ENCODE measurements at regions not wholly inside any gene's neighbourhood (a gene's known extent, or its start where the extent isn't known, plus 50 kb on each side); places are given as distances from the start of the nearest gene placed in this dataset.

DNA sequence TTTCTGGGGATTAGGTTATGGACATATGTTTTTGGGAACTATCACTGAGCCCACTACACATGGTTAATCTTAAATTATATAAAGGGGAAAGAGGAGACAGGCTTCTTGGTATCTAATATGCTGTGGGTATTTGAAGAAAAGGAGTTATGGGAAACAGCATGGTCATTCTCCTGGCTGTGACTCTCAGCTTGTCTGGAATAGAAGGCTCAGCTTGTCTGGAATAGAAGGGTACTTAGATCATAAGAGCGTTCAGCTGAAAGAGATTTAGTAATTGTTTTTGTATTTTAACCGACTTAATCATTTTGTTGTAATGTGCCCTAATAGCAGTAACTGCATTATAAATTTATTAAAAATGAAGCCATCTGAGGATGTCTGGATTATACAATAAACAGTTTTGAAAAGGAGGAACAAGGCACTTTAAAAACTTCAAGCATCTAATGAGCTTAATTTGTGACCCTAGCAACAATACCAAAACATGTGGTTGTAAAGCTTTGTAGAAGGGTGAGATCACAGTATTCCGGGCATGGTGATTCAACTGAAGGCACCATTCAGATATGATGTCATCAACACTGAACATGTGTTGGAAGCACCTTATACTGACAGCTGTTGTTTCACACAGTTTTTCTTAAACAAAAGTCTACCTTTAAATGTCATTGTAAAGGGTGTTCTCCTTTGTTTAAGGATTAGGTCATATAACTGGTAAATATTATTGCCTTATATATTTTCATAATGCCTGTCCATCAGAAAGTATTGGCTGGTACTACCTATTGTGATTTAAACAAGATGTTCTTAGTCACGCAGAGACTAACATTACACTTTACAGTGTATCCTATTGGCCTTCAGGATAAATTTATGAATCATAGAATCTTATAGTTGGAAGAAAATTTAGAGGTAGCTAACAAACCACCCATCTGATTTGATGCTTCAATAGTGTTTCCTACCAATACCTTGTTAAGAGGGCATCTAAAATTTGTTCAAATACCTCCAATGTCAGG lies 2174.1 kb upstream of the WWC1 start:
- no peak for TF ChIP-seq IRF4 (IDR thresholded peaks at IDR 0.05; ENCODE audit: low read depth, low read length)
- TF ChIP-seq, protein P1, sequence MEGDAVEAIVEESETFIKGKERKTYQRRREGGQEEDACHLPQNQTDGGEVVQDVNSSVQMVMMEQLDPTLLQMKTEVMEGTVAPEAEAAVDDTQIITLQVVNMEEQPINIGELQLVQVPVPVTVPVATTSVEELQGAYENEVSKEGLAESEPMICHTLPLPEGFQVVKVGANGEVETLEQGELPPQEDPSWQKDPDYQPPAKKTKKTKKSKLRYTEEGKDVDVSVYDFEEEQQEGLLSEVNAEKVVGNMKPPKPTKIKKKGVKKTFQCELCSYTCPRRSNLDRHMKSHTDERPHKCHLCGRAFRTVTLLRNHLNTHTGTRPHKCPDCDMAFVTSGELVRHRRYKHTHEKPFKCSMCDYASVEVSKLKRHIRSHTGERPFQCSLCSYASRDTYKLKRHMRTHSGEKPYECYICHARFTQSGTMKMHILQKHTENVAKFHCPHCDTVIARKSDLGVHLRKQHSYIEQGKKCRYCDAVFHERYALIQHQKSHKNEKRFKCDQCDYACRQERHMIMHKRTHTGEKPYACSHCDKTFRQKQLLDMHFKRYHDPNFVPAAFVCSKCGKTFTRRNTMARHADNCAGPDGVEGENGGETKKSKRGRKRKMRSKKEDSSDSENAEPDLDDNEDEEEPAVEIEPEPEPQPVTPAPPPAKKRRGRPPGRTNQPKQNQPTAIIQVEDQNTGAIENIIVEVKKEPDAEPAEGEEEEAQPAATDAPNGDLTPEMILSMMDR (IDR thresholded peaks at IDR 0.05 in 2 of 3, conservative IDR thresholded peaks at IDR 0.05 in 1 of 3; ENCODE audit: control insufficient read depth in 2 of 3, extremely low read depth in 1 of 3, insufficient read depth in 1 of 3, low read depth in 3 of 3, low read length in 3 of 3) = no peak

Measured in GM12878 (cell line).